ENCODE measurements at regions not wholly inside any gene's neighbourhood (a gene's known extent, or its start where the extent isn't known, plus 50 kb on each side); places are given as distances from the start of the nearest gene placed in this dataset.
"Not testable (repeated sequence)": the region's sequence is repeated elsewhere in the genome, so short reads cannot be mapped to it uniquely, and the experiment has no call there.

- H3K4me1 ChIP-seq: peaks cover 0 to 24% (median 0%) of the 10 kb centered on the region in 3 donors
- no peaks in the 10 kb centered on the region for H3K36me3 ChIP-seq
- intact Hi-C loops (cut with DNase I): no loop called here
- H3K27ac ChIP-seq: no peak overlapping the region
- no peaks in the 10 kb centered on the region for H3K9me3 ChIP-seq
- no peak for TF ChIP-seq CTCF (IDR thresholded peaks at IDR 0.05)
- no peak for TF ChIP-seq POLR2A (IDR thresholded peaks at IDR 0.05)
- no peaks in the 10 kb centered on the region for H3K27me3 ChIP-seq
- H3K4me3 ChIP-seq: no peak overlapping the region
- WGBS, 2 donors: 95 to 96% methylated on average over 1 of the region's 1 CpG
- DNase-seq: no peak
Measured at GRCh38 chr21:28688381-28688780, 304.3 kb downstream of the LTN1 start.

GRCh38 chr21:28687586-28687985, 305.1 kb downstream of the LTN1 start:
- intact Hi-C loops (cut with DNase I): no loop called here
- no peak for DNase-seq
- Histone ChIP-seq H3K4me3 (no peak overlapping the region), H3K9me3 (no peaks in the 10 kb centered on the region), H3K27me3 (no peaks in the 10 kb centered on the region), H3K4me1 (peaks cover 0 to 24% (median 0%) of the 10 kb centered on the region in 3 donors), H3K27ac (peak overlapping the region in 2 of 4 donors; percentile 41 to 65), H3K36me3 (no peaks in the 10 kb centered on the region)
- TF ChIP-seq CTCF (IDR thresholded peaks at IDR 0.05): no peak
- TF ChIP-seq POLR2A (IDR thresholded peaks at IDR 0.05): no peak
- 32 to 47% methylated on average over 1 of the region's 1 CpG for WGBS, 2 donors

GRCh38 chr21:28683982-28684752, 308.5 kb downstream of the LTN1 start:
- no peak overlapping the region for H3K27ac ChIP-seq
- DNase-seq: no peak
- H3K27me3 ChIP-seq: no peaks in the 10 kb centered on the region
- 38 to 52% methylated on average over 6 of the region's 6 CpGs for WGBS, 2 donors
- H3K4me1 ChIP-seq: peaks cover 0 to 24% (median 0%) of the 10 kb centered on the region in 3 donors
- TF ChIP-seq CTCF (IDR thresholded peaks at IDR 0.05) (no peak), POLR2A (IDR thresholded peaks at IDR 0.05) (no peak)
- no peak overlapping the region for H3K4me3 ChIP-seq
- H3K36me3 ChIP-seq: no peaks in the 10 kb centered on the region
- no peaks in the 10 kb centered on the region for H3K9me3 ChIP-seq
- intact Hi-C loops (cut with DNase I): no loop called here

- H3K9me3 ChIP-seq; H3K4me3 ChIP-seq; DNase-seq; H3K27ac ChIP-seq; intact Hi-C loops (cut with DNase I); H3K36me3 ChIP-seq; H3K27me3 ChIP-seq: not testable (repeated sequence)
- WGBS, 2 donors: 82 to 97% methylated on average over 3 of the region's 3 CpGs
- peaks cover 0 to 22% (median 0%) of the 10 kb centered on the region in 3 donors for H3K4me1 ChIP-seq
Measured at GRCh38 chr21:28682884-28683283, 309.8 kb downstream of the LTN1 start.

- H3K27me3 ChIP-seq; H3K4me3 ChIP-seq; H3K9me3 ChIP-seq; H3K36me3 ChIP-seq; H3K27ac ChIP-seq; intact Hi-C loops (cut with DNase I); DNase-seq: not testable (repeated sequence)
- WGBS, 2 donors: 82 to 94% methylated on average over 6 to 7 of the region's 13 CpGs
- H3K4me1 ChIP-seq: peaks cover 0 to 32% (median 21%) of the 10 kb centered on the region in 3 donors
Measured at GRCh38 chr21:28677096-28677495, 315.6 kb downstream of the LTN1 start.

- Histone ChIP-seq H3K36me3 (no peaks in the 10 kb centered on the region), H3K4me3 (no peak overlapping the region), H3K27me3 (no peaks in the 10 kb centered on the region), H3K9me3 (no peaks in the 10 kb centered on the region), H3K27ac (peak overlapping the region; percentile 77 to 88 (median 82)), H3K4me1 (peaks cover 0 to 32% (median 21%) of the 10 kb centered on the region in 3 donors)
- 23 to 46% methylated on average over 3 to 4 of the region's 4 CpGs for WGBS, 2 donors
- intact Hi-C loops (cut with DNase I): no loop called here
- no peak for DNase-seq
- TF ChIP-seq CTCF (IDR thresholded peaks at IDR 0.05) (no peak), POLR2A (IDR thresholded peaks at IDR 0.05) (no peak)
Measured at GRCh38 chr21:28675331-28676041, 317.2 kb downstream of the LTN1 start.
